ENCODE measurements at regions not wholly inside any gene's neighbourhood (a gene's known extent, or its start where the extent isn't known, plus 50 kb on each side); places are given as distances from the start of the nearest gene placed in this dataset.

DNA sequence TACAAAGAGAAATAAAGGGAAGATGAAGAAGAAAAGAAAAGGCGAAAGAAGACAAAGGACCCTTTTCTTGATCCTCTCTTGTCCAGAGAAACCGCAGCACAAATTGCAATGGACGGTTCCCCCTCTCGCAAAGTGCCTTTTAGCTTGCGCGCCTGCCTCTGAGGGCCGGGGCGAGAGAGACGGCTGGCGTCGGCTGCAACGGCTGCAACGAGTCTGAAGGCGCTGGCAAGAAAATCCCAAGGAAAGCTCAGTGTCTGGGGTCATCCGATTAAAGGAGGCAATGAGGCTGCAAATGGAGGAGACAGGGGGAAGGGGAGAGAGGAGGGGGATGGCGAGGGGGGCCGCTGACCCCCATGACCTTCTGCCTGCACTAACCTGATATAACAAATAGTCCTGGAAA lies 671.5 kb downstream of the MED13L start:
- DNase-seq (ENCODE audit: low read depth in 2 of 3, low spot score in 2 of 3): no peak

DNA sequence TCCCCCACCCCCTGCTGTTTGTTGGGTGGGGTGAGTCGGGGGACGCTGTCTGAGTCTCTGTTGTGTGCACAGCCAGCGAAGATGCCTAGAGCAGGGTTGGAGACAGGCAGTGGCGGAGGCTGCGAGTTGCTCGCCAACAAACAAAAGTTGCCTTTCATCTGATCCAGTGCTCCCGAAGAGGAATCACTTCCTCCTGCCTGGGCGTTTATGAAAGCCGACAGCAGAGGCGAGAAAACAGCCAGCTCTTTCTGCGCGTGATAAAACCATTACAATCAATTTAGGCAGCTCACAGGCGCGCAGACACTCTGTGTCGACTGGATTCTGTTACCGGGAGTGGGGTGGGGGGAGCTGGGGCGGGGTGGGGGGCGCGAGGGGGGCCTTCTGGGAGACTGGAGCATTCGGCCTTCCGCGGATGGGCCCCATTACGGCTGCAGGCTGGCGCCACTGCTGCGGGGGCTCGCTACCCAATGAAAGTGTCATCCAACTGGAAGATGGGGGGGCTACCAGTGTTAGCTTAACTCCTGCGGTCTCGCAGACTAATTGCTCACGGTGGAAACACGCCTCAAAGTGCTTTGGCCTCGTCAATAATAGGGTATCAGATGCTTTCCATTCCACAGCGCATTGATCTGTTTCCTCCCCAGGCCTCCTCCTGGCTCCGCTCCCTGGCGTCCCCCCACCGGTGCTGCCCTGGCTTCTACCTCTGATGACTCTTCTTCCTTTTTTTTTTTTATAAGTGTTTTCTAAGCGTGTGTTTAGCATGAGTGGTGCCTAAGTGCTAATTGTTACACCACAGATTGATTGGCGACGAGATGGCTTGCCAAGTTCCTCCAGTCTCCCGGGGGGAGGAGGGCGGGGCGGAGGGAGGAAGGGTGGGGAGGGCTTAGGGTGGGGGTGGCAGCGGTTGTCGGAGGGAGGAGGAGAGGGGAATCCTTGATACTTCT lies 678.4 kb downstream of the MED13L start:
- DNase-seq (ENCODE audit: low read depth in 2 of 3, low spot score in 2 of 3): no peak

DNA sequence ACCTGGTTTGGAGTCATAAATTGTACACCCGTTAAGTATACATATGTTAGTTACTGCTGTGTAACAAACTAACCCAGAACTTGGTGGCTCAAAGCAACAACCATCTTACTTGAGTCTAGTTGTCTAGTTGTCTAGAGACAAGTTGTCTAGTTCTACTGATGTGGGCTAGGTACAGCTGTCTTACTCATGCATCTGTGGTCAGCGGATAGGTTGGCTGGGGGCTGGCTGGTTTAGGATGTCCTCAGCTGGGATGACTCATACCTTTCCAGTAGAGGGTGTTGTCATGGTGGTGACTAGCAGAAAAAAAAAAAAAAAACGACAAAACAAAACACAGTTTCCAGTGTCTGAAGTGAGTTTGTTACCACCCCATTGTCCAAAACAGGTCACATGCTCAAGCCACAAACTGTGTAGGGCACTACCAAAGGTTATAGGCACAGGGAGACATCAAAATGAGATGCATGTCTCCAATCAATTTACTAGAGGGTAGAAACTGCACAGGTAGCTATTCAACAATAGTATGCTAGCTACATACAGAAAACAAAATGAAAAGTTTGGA lies 680.3 kb downstream of the MED13L start:
- no peak for DNase-seq (ENCODE audit: low read depth in 2 of 3, low spot score in 2 of 3)

DNA sequence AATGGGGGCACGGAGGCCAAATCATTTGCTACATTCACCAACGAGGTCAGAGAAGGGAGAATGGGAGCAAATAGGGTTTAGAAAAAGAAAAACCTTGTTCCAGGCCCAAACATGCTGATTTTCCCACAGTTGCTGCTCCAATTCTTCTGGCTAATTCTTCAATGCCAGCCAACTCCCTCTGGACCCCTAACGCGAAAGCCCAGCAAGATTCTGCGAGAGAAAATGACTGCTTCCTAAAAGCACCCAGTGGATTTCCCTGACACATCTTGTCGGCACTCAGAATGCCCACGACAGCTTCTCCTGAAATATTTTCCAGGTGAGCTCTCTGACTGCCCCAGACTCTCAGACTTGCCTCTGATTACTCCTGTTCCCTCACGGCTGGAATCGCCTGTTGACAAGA lies 689.4 kb downstream of the MED13L start:
- DNase-seq (ENCODE audit: low read depth in 2 of 3, low spot score in 2 of 3): no peak

DNA sequence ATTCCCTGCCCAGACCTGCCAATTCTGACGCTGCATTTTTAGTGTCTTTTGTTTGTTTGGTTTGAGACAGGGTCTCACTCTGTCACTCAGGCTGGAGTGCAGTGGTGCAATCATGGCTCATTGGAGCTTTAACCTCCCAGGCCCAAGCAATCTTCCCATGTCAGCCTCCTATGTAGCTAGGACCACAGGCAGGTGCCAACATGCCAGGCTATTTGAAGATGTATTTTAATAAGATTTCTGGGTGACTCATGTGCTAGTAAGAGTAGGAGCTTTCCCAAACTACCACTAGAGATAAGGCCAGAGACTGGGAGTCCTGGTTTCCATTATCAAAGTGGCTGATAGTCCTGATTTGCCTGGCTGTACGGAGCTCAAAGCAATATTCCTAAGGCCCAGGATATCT lies 693.3 kb downstream of the MED13L start:
- no peak for DNase-seq (ENCODE audit: low read depth in 2 of 3, low spot score in 2 of 3)

DNA sequence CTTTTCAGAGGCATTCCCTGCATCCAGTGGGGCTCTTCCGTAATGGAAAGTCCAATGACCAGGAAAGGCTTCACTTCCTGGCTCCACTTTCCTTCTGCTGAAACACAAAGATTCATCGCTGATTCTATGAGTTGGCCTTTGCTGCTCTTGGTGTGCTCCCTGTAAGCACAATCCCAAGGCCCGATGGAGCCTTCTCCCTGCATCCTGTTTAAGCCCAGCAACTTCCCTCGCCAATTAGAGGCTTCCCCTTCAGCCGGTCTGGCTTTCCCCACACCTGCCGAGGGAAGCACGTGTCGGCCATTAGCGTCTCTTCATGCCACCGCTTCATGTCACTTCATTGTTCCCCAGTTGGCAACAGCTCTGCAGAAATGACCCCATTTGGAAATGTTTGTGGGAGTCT lies 693.9 kb downstream of the MED13L start:
- no peak for DNase-seq (ENCODE audit: low read depth in 2 of 3, low spot score in 2 of 3)

DNA sequence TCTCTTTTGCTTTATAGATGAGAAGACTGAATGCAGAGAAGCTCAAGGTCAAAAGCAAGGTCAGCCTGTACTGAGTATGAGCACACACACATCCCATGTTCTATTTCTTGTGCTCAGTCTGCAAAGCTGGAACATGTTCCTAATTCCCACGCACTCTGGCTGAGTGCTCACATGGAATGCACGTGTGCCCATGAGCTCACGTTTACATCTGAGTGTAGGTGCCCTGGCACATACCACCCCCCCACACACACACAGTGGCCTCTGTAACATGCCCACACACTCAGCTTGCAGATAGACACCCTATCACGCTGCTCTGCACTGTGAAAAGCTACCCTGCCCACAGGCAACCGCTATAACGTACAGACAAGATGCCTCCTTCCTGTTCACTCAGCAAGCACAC lies 700.1 kb downstream of the MED13L start:
- DNase-seq (ENCODE audit: low read depth in 2 of 3, low spot score in 2 of 3): no peak

DNA sequence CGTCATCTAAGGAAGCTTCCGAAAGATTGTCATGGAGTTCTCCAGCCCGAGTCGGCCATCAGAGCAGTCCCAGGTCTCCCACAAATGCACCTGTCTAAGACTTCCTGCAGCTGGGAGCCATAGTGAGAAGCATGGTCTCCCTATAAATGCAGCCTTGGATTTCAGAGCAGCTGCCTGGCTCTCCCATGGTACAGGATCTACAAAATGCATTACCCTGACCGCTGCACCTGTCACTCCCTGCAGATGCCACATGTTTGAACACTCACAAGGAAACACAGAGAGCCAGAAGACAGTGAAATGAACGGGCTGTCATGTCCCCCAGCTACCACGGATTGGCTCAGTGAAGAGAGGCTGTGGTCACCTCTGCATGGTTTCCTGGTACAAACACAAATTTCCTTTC lies 702.7 kb downstream of the MED13L start:
- no peak for DNase-seq (ENCODE audit: low read depth in 2 of 3, low spot score in 2 of 3)

DNA sequence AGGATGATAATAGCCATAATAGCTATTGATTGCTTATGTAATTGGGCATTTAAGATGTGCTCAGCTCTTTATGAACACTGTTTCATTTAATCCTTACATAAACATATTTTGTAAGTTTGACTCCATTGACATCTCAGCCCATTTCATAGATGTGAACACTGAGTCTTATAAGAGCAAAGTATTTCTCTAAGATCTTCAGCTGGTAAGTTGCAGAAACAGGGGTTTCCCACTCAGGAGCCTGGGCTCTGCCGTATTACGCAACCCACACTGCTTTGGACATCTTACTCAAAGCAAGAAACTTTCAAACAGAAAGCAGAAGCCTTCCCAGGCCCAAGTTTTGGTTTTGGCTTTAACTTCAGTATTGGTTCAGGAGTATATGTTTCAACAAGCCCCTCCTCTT lies 705.1 kb downstream of the MED13L start:
- no peak for DNase-seq (ENCODE audit: low read depth in 2 of 3, low spot score in 2 of 3)

DNA sequence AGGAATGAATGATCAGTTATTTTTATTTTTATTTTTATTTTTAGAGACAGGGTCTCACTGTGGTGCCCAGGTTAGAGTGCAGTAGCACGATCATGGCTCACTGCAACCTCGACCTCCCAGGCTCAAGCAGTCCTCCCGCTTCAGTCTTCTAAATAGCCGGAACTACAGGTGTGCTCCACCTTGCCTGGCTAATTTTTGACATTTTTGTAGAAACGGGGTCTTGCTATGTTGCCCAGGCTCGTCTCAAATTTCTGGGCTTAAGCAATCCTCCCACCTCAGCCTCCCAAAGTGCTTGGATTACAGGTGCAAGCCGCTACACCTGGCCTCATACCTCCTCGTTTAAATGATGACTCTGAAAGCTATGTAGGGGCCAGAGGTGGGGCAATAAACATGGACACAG lies 706.0 kb downstream of the MED13L start:
- no peak for DNase-seq (ENCODE audit: low read depth in 2 of 3, low spot score in 2 of 3)

DNA sequence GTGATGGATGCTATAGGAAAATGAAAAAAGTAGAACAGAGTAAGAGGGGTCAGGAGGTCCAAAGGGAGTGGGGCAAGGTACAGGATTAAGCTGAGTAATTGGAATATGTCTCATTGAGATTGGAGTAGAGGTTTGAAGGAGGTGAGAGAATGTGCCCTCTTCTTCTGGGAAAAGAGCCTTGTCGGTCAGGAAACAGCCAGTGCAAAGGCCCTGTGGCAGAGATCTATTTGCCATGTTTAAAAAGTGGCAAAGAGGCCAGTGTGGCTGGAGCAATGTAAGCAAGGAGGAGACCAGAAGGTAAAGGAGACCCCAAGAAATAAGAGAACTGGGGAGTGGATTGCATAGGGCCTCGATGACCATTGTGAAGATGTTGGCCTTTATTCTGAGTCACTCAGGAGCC lies 706.5 kb downstream of the MED13L start:
- DNase-seq (ENCODE audit: low read depth in 2 of 3, low spot score in 2 of 3): no peak

DNA sequence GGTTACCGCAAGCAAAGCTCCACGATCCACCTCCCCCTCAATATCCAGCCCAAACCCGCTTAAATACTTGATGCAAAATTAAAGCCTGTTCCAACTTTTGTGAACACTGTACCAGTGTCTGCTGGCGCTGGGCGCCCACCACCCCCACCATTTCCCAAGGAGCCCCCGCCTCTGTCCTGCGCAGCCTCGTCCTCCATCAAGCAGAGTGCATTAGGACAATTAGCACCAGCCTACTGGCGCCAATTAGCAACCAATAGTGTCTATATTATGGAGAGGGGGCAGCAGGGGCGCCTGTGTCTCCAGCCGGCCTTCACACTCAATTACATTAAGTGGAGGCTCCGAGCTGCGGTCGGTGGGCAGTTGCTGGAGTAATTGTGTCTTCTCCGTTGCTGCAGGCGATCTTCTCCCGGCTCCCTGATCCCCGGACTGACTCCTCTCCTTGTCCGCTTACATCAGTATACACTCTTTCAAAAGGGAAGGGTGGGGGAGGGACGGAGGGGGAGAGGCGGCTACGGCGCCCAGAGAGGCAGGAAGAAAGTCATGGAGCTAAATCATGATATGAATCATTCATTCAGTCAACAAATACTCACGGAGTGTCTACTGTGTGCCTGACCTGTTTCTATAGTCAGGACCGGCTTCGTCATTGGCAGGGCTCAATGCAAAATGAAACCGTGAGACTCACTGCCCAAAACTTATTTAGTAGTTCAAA lies 707.3 kb downstream of the MED13L start:
- no peak for DNase-seq (ENCODE audit: low read depth in 2 of 3, low spot score in 2 of 3)

DNA sequence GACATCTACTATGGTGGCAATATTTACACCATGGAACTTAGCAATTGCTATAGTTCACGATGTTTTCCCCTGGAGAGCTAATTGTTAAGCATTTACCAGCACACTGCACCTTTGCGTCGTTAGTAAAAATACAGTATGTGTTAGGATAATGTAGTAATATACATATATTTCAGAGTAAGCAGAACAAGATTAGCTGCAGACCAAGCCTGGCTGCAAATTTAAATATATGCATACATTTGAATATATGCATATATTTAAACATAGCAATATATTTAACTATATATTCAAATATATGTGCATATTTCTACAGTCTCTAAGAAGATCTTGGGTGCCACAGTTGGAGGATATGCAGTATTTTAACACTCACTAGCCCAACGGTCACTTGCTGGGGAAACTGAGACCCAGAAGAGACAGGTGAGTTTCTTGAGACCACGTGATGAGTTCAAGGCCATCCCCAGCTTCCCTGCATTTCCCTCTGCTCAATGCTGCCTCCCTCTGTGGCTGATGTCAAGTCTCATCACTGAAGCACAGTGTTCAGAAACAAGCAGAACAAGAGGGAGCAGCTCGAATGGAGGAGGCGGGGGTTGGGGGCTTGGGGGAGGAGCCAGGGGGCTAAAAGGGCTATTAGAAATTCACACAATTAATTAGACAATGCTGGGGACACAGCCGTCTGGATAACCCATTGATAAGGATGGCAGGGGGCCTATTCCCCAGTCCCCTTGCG lies 708.0 kb downstream of the MED13L start:
- no peak for DNase-seq (ENCODE audit: low read depth in 2 of 3, low spot score in 2 of 3)

DNA sequence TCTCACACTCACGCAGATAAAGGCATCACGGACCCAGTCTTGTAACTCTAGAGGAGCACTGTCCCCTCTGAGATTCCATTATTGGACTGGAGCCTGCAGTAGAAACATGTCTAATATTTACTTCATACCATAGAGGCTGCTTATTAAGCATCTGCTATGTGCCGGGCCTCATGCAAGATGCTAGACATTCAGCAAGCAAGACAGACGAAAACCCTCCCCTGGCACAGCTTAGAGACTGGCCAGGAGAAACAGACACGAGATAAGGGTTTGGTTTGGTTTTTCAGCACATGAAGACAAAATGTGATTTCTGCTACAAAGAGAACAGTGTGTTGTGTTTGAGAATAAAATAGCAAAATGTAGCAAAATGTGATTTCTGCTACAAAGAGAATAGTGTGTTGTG lies 719.2 kb downstream of the MED13L start:
- DNase-seq (ENCODE audit: low read depth in 2 of 3, low spot score in 2 of 3): no peak

DNA sequence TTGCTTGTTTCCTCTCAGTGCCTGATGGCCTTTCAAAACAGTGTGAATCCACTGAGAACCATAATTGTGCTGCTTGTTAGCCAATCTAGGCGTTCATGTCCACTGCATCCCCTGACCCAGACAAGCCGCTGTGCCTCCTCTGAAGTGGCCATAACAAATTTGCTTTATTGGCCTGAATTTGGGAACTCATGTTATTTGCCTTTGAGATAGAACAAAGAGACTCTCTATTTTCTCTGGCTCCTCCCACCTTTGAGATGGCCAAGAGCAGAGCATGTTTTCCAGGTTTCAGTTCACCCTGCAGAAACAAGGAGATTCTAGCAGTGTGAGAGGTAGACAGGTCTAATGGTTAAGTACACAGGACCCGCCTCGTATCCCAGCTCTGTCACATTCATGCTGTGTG lies 723.9 kb downstream of the MED13L start:
- DNase-seq (ENCODE audit: low read depth in 2 of 3, low spot score in 2 of 3): no peak

DNA sequence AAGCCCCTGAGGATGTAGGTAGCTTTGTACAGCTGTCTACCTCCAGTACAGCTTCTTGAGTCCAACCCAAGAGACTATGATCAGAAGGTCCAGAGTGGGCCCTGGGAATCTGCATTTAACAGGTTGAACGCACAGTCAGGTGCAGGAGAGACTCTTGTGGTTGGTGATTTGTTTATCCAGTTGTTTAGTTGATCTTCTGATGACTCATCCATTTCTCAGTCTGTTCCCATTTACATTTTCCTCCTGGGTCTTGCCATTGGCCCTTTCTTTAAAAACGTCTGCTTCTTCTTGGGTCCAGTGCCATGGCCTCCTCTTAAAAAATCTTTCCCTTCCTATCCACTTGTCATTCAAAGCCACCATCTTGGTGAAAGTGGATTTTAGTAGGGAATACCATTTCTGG lies 734.2 kb downstream of the MED13L start:
- DNase-seq (ENCODE audit: low read depth in 2 of 3, low spot score in 2 of 3): no peak

DNA sequence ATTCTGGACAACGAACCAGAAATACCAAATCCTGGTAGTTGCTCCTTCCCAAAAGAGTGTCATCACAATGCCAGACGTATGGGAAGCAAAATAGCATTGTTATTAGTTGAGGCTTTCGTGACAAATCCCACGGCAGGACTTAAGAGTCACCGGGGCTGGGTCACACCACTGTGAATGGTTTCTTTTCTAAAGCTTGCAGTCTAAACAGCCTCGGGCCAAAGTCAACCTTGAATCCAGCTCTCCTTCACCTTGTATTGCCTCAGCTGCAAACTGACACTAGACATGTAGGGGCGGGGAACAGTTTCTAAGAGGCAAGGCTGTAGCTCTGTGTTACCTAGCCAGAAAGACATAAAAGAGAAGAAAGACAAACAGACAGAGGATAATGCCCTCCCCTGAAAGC lies 734.8 kb downstream of the MED13L start:
- no peak for DNase-seq (ENCODE audit: low read depth in 2 of 3, low spot score in 2 of 3)

DNA sequence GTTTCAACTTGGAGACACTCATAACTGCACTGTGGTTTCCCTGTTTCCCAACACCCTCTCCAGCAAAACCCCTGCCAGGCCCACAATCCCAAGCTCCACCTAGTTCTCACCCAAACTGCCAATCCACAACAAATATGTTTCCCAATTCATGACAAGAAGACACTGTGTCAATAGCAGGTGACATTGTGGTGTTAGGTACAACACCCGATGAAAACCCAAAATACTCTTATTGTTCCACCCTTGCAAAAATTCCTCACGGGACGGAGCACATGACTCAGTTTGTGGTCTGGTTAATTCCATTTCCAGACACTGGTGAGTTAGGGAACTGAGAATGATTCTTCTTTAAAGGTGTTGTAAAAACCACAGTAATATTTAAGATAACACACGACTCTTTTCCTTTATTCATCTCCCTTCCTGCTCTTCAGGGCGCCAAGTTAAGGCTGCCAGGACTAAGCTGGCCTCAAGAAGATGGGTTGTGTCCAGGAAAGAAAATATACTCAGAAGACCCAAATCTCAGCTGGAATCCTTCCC lies 735.5 kb downstream of the MED13L start:
- DNase-seq (ENCODE audit: low read depth in 2 of 3, low spot score in 2 of 3): no peak

DNA sequence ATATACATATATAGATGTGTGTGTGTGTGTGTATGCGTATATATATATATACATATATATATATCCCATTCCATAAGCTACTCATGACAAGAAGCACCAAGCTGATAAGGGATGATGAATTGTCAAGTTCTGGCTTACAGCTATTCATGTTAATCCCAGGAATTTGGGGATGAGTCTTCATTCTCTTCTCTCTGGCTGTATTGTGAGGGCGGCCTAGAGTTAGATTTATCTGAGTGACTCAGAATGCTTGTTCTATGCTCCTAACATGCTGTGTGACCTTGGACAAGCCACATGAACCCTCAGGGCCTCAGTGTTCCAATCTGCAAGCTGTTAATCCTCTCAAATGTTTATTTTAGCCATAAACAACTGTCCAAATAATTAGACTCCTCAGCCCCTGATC lies 749.0 kb downstream of the MED13L start:
- no peak for DNase-seq (ENCODE audit: low read depth in 2 of 3, low spot score in 2 of 3)

DNA sequence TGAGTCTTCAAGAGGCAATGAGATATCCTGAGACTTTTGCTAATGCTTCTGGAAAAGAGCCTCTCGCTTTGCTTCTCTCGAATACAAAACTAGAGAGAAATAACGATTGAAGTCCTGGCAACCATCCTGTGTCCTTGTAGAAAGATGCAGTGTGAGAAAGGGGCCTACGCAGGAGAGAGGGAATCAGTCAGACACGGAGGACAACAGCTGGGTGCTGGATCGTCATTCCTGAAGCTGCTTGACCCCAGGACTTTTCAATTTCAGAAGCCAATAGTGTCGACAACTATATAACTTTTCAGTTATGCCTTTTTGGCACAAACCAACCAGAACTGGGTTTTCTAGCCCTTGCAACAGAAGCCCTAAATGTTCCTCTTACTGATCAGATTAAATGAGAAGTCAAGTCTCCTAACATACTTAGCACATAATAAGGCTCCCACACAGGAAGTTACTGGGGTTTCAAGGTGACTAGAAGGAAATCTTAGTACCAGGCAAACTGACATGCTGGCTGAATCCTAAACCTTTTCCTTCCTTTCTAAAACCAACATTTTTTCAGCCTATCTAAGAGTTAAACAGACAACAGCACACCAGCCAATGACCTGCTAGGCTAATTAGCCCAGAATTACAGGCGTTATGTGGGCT lies 755.6 kb downstream of the MED13L start:
- DNase-seq (ENCODE audit: low read depth in 2 of 3, low spot score in 2 of 3): no peak

DNA sequence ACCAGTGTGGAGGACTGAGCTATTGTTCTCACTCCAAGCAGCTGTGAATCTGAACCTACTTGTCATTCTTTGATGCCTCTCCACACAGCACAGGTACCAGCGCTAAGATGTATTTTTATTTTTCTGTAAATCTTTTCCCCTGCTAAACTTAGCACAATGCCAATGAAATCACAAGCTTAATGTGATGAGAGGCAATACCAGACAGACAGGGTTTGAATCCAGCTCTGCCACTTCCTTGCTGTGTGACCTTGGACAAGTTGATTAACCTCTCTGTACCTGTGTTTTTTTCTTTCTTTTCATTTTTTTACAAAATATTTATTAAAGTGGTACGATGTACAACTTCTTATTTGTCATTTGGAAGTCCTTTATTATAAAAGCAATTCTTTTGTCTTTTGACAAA lies 757.6 kb downstream of the MED13L start:
- DNase-seq (ENCODE audit: low read depth in 2 of 3, low spot score in 2 of 3): no peak
